Activated CD4-positive, alpha-beta T cell treated with anti-CD3 and anti-CD28 coated beads, Interleukin-2, amount 50 U/mL, for 24 hours (primary cell): ENCODE measurements at regions not wholly inside any gene's neighbourhood (a gene's known extent, or its start where the extent isn't known, plus 50 kb on each side); places are given as distances from the start of the nearest gene placed in this dataset.
"Not testable (repeated sequence)": the region's sequence is repeated elsewhere in the genome, so short reads cannot be mapped to it uniquely, and the experiment has no call there.

ENCODE experiments used
- DNase-seq, 2 donors: peaks; one replicate each; pipeline ENCODE4 v3.0.0-alpha.2; 2020; ENCODE audit warnings: low read depth in 1 of 2, low spot score in 1 of 2

GRCh38 chr1:60891281-60891680 is 191.1 kb upstream of the NFIA start:
- no peak for DNase-seq

DNA sequence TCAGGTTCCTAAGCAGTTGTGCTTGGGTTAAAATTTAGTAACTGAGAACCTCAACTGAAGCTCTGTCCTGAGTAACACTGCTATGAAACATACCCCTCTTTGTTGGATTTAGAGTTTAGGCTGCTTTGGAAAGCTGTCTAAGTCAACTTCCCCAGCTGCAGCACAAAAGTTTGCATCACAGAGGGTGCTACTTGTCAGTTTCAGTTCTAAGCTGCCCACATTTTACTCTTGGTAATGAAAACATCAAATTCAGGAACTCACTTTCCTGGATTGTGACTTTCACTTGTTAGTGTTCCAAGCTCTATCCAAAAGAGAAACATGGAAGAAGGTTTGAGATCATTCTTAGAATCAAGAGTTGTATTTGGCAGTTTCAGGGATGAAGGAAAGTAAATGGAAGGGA is 191.7 kb upstream of the NFIA start:
- no peak for DNase-seq

DNA sequence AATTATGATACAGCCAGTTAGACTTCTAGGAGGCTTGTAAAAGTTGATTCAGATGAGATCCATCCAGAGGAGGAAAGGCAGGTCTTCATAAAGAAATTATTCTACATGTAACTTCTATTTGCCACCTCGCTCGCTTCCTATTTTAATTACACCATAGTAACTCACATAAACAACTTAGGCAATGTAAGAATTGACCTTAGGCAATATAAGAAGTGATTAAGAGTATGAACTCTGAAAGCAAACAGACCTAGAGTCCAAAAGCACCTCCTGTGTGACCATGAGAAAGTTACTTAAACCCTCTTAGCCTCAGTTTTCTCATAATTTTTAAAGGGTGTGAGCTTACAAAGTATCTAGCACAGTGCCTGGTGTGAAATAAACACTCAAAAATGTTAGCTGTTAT is 192.7 kb upstream of the NFIA start:
- DNase-seq: no peak

DNA sequence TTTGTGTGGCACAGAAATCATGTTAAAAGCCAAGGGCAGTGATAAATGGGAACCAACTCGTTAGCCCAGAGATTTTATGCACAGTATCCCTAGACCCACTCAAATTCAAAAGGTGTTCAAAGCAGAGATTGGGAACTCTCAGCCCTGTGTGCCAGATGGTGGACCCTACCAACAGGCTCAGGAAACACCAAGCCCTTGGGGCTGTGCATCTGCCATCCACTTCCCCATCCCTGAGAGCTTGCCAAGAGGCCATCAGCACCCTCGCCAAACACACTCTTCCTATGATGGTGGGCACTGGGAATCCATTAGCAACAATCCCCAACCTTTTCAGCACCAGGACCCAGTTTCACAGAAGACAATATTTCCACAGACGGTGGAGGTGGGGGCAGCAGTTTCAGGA is 194.2 kb upstream of the NFIA start:
- no peak for DNase-seq

DNA sequence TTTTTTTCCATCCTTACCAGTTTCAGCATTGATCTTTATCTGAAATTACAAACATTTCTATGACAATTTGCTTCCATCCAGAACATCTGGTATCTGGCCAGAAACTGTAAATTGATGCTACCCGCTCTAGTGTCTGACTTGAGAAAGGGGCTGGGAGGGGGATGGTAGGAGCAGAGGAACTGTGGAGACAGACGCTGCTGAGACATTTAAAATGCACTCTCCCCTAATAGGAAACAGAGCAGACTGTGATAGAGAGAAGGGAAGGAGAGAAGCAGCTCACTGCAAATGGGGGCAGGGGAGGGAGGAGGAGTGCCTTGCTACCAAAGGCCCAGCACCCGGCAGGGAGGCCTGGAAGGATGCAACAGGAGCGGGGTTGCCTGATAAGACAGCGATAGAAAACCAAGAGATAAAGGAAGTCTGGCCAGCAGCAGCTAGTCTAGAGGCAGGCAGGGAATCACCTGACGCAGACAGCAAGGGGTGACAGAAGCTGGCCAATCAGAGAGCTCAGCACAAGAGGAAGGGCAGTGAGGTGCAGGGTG is 195.5 kb upstream of the NFIA start:
- no peak for DNase-seq

DNA sequence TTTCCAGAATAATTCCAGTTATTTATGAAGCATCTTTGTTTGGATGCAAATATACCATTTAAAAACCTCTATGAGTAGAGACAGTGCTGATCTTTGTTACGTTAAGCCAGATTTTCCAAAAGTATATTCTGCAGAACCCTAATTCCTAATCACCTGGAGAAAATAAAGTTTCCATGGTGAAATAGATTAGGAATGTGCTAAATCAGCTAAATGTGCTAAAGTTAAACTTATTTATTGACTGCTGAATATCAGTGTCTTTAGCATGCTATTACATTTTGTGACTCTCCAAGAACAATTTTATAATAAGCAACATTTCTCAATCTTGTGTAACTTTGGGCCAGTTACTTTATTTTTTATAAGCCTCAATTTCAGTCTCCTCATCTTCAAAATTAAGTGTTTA is 196.3 kb upstream of the NFIA start:
- no peak for DNase-seq

- no peak for DNase-seq
These were observed 202.2 kb upstream of the NFIA start for GRCh38 chr1:60880202-60880601.

- DNase-seq: no peak
These were observed 204.0 kb upstream of the NFIA start for GRCh38 chr1:60878323-60878722.

- no peak for DNase-seq
These were observed 205.0 kb upstream of the NFIA start for GRCh38 chr1:60877376-60877775.

- DNase-seq: no peak
These were observed 205.4 kb upstream of the NFIA start for GRCh38 chr1:60876952-60877351.

DNA sequence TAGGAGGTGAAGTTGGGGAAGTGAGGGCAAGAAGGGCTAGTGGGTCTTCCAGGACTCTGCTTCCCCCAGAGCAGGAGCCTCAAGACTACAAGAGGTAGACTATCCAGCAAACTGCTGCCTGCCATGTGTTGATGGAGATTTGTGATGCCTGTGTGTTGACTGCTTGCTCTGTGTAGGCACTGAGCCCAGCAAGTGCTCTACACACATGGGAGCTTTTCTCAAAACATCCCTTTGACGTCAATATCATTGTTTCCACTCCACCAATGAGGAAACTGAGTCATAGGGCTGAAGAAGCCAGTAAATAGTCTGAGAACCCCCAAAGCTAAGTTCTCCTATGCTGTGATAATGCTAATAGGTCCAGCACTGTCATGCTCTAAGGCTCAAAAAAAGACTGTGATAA is 207.2 kb upstream of the NFIA start:
- DNase-seq: no peak

DNA sequence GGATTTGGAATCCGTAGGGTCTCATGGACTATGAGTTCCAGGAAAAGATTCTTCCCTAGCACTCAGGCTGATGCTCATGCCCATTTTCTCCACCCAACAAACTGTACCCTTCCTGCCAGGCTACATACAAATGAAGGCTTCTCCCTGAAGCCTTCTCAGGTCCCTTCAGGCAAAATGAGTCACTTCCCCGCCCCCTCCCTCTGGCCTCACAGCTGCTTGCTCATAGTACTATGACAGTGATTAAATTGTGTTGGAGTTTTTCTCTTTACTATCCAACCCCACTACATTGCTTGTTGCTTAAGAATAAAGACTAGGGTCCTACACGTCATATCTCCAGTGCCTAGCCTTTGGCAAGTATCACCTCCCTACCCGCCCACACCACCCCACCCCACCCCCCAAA is 207.6 kb upstream of the NFIA start:
- no peak for DNase-seq

- not testable (repeated sequence) for DNase-seq
These were observed 209.0 kb upstream of the NFIA start for GRCh38 chr1:60873396-60873795.

- no peak for DNase-seq
These were observed 209.8 kb upstream of the NFIA start for GRCh38 chr1:60872426-60873054.

DNA sequence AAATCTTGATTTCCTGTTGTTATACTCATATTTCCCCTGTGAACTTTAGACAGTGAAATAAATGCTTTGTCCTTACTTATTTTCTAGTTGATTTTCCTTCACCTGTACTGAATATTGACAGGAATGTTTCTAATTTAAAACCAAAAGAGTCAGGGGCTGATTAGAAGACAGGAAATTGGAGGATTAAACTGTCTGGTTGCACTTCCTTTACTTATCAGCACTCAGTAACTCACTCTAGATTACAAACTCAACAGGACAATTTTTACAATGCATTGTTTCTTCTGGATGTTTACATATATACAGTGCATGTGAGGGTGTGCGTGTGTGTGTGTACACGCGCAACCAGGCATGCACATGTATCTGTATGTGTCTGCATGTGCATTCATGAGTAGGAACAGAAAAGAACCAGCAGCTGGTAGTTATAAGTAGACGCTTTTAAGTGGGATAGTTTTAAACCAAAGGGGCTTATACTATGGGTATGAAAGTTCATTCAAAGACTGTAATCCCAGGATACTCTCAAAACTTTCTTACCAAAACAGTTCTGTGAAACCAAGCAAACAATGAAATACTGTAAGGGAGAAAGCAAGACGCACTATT is 212.0 kb upstream of the NFIA start:
- no peak for DNase-seq

- DNase-seq: no peak
These were observed 213.3 kb upstream of the NFIA start for GRCh38 chr1:60868901-60869663.

- no peak for DNase-seq
These were observed 214.6 kb upstream of the NFIA start for GRCh38 chr1:60867782-60868181.

GRCh38 chr1:60866917-60867531 is 215.3 kb upstream of the NFIA start:
- no peak for DNase-seq

DNA sequence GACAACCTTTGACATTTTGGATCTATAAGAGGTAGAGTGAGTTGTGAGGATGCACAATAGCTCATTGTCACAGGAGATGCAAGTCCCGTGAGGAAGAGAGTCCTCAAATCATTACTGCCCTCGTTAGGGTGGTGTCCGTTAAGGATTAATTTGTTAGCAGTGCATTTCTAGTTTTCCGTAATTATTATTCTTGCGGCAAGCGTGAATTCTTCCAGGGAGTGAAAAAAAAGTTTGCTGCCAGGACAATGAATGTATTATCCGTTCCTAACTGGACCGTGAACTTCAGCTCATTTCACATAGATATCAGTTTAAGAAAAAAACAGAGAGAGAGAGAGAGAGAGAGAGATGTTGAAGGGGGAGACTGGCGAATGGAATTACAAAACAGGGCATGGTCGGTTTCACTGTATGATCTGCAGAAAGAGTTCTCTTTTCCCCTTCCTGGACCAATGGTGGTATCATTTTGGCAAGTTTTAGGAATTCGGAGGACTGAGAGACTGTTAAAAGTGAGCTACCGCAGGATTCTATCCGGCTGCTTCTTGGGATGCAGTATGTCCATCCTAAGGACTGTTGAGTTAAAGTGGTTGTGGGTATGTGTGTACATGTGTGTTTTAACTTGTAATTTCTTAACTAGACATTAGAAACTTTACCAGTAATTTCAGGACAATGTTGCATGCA is 216.0 kb upstream of the NFIA start:
- DNase-seq: no peak

- DNase-seq: no peak
These were observed 217.2 kb upstream of the NFIA start for GRCh38 chr1:60865166-60865565.

DNA sequence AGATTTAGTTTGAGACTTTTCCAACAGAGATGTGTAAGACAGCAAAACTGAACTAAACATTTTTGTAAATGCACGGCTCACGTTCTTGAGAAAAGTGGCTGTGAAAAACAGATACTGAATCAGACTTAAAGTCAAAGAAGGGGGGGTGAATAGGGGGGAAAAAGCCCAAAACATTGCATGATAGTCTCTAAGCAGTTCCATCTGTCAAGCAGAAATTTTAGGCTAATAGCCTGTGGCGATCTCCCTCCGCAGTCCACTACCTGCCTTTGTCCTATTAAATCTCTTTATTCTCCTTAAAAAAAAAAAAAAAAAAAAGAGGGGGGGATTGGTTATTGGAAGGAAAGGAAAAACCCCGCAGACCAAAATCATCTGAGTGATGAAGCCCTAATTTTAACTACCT is 217.6 kb upstream of the NFIA start:
- DNase-seq: no peak
